Testis (tissue), 2 donors: ENCODE measurements at regions not wholly inside any gene's neighbourhood (a gene's known extent, or its start where the extent isn't known, plus 50 kb on each side); places are given as distances from the start of the nearest gene placed in this dataset.

Source experiments
- POLR2A ChIP-seq: fragments of 450-650 bp; IDR thresholded peaks from one replicate; pipeline ENCODE4 v1.6.1; 2017; ENCODE audit warnings: antibody characterized with exemption, mild to moderate bottlenecking, moderate library complexity
- TF ChIP-seq, protein P1 (sequence below), 3 experiments: fragments of 450-650 bp in 2 of 3; fragments of 200-600 bp in 1 of 3; sonication (generic) in 1 of 3; IDR thresholded peaks; one replicate each; pipeline ENCODE4 v1.5.1; 2016 to 2019; ENCODE audit warnings: antibody characterized with exemption in 3 of 3, mild to moderate bottlenecking in 2 of 3, moderate library complexity in 1 of 3

- TF ChIP-seq, protein P1, sequence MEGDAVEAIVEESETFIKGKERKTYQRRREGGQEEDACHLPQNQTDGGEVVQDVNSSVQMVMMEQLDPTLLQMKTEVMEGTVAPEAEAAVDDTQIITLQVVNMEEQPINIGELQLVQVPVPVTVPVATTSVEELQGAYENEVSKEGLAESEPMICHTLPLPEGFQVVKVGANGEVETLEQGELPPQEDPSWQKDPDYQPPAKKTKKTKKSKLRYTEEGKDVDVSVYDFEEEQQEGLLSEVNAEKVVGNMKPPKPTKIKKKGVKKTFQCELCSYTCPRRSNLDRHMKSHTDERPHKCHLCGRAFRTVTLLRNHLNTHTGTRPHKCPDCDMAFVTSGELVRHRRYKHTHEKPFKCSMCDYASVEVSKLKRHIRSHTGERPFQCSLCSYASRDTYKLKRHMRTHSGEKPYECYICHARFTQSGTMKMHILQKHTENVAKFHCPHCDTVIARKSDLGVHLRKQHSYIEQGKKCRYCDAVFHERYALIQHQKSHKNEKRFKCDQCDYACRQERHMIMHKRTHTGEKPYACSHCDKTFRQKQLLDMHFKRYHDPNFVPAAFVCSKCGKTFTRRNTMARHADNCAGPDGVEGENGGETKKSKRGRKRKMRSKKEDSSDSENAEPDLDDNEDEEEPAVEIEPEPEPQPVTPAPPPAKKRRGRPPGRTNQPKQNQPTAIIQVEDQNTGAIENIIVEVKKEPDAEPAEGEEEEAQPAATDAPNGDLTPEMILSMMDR (IDR thresholded peaks at IDR 0.05) = no peak
- TF ChIP-seq POLR2A = no peak
Observed at GRCh38 chr4:188682321-188682720, 543.1 kb downstream of the TRIML1 start.
